OCI-LY7 (cell line): ENCODE measurements at regions not wholly inside any gene's neighbourhood (a gene's known extent, or its start where the extent isn't known, plus 50 kb on each side); places are given as distances from the start of the nearest gene placed in this dataset.

Experiments used
- EZH2phosphoT487 ChIP-seq: fragments of 200-600 bp; sonication (generic); IDR thresholded peaks from 2 replicates; pipeline ENCODE4 v1.6.1; 2018; ENCODE audit warnings: low read depth, borderline replicate concordance, mild to moderate bottlenecking, mixed run types, antibody characterized with exemption, low read length, moderate library complexity, mixed read lengths
- TF ChIP-seq, protein P1 (sequence below): fragments of 200-600 bp; sonication (generic); conservative IDR thresholded peaks from 2 replicates; pipeline ENCODE4 v1.5.1; 2014; ENCODE audit warnings: mild to moderate bottlenecking, antibody characterized with exemption, low read length, moderate library complexity, mixed read lengths

DNA sequence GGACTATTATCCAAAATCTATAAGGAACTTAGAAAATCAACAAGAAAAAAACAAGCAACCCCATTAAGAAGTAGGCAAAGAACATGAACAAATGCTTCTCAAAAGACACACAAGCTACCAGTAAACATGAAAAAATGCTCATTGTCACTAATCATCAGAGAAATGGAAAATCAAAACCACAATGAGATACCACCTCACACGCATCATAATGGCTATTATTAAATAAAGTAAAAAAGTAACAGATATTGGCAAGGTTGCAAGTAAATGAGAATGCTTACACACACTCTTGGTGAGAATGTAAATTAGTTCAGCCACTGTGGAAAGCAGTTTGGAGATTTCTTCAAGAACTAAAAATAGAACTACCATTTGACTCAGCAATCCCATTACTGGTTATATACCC lies 167.0 kb upstream of the DMRTA1 start:
- TF ChIP-seq, protein P1, sequence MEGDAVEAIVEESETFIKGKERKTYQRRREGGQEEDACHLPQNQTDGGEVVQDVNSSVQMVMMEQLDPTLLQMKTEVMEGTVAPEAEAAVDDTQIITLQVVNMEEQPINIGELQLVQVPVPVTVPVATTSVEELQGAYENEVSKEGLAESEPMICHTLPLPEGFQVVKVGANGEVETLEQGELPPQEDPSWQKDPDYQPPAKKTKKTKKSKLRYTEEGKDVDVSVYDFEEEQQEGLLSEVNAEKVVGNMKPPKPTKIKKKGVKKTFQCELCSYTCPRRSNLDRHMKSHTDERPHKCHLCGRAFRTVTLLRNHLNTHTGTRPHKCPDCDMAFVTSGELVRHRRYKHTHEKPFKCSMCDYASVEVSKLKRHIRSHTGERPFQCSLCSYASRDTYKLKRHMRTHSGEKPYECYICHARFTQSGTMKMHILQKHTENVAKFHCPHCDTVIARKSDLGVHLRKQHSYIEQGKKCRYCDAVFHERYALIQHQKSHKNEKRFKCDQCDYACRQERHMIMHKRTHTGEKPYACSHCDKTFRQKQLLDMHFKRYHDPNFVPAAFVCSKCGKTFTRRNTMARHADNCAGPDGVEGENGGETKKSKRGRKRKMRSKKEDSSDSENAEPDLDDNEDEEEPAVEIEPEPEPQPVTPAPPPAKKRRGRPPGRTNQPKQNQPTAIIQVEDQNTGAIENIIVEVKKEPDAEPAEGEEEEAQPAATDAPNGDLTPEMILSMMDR: no peak
- TF ChIP-seq EZH2phosphoT487: no peak
